PC-9 (cell line): ENCODE measurements at regions not wholly inside any gene's neighbourhood (a gene's known extent, or its start where the extent isn't known, plus 50 kb on each side); places are given as distances from the start of the nearest gene placed in this dataset.

Experiments
- CTCF ChIP-seq: fragments of 200-600 bp; sonication (generic); conservative IDR thresholded peaks from 2 replicates; pipeline ENCODE4 v1.6.1; 2017; ENCODE audit warnings: mixed run types, antibody characterized with exemption, mild to moderate bottlenecking, moderate library complexity
- EZH2 ChIP-seq: fragments of 200-600 bp; sonication (generic); IDR thresholded peaks from 2 replicates; pipeline ENCODE4 v1.8.0; 2017; ENCODE audit warnings: antibody characterized with exemption, low read depth

- TF ChIP-seq CTCF (no peak), EZH2 (no peak)
These were observed 117.8 kb upstream of the DCC start for GRCh38 chr18:52222211-52222610.
